DMS79 treated with DMSO at 0.1 percent for 48 hours (cell line): ENCODE measurements at regions not wholly inside any gene's neighbourhood (a gene's known extent, or its start where the extent isn't known, plus 50 kb on each side); places are given as distances from the start of the nearest gene placed in this dataset.
"Not testable (repeated sequence)": the region's sequence is repeated elsewhere in the genome, so short reads cannot be mapped to it uniquely, and the experiment has no call there.

ENCODE experiments used
- DNase-seq: peaks from one replicate; lab custom pipeline; 2025; lab: John Stamatoyannopoulos, UW

DNA sequence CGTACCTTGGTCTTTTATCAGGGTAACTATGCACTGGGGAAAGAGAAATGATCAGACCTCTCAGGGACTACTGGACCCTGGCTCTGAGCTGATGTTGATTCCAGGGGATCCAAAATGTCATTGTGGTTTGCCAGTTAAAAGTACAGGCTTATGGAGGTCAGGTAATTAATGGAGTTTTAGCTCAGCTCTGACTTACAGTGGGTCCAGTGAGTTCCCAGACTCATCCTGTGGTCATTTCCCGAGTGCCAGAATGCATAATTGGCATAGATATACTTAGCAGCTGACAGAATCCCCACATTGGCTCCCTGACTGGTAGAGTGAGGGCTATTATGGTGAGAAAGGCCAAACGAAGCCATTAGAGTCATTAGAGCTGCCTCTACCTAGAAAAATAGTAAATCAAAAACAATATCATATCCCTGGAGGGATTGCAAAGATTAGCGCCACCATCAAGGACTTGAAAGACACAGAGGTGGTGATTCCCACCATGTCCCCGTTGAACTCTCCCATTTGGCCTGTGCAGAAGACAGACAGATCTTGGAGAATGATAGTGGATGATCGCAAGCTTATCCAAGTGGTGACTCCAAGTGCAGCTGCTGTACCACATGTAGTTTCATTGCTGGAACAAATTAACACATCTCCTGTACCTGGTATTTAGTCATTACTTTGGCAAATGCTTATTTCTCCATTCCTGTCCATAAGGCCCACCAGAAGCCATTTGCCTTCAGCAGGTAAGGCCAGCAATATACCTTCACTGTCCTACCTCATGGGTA, 152.4 kb downstream of the THBS2 start:
- DNase-seq: no peak

DNA sequence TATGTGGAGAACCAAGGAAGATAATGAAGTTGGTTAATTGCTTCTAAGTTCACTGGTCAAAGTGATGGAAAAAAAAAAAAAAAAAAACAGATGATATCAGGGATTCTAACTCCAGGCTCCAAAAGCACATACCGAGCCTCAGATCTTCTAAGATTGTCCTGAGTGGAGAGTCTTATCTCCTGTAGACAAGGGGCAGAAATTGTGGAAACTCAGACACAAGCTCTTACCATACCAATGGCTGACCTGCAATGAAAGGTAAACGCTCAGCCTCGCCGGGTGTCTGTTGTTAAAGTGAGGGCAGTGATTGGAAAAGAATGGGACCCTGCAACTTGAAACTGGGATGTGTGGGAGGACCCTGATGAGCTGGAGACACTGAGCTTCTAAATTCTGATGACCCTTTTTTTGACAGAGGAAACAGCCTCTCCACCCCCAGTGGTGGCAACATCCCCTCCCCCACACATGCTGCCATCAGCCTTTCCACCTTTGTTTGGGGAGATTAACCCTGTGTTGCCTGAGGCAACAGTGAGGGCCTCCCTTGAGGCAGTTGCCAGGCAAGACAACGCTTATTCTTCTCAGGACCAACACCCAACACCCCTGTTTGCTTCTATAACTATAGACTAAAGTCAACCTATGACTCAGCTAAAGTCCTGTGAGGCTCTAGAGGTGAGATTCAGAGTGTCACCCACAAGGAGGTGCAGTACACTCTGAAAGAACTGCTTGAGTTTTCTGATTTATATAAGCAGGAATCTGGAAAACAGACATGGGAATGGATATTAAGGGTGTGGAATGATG, 154.0 kb downstream of the THBS2 start:
- no peak for DNase-seq

DNA sequence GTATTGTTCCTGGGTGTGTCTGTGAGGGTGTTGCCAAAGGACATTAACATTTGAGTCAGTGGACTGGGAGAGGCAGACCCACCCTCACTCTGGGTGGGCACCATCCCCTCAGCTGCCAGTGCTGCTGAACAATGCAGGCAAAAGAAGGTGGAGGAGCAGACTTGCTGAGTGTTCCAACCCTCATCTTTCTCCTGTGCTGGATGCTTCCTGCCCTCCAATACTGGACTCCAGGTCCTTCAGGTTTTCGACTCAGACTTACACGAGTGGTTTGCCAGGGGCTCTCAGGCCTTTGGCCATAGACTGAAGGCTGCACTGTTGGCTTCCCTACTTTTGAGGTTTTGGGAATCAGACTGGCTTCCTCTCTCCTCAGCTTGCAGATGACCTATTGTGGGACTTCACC, 155.0 kb downstream of the THBS2 start:
- DNase-seq: not testable (repeated sequence)

DNA sequence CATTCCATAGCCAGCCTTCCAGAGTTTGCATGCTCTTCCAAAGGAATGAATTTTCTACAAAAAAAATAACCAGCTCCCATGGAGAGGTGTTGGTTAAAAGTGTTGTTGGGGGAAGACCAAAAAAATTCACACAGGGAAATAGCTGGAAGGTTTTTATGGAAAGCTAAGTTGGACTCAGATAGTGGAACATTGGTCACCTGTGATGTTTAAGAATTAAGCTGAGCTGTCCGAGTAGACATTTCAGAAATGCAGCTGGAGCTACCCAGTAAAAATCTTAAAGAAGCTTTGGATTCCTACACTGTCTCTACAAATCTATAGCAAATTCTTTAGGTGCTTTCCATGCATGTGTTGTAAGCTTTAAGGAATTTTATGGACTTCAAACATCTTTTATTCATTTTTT, 155.5 kb downstream of the THBS2 start:
- DNase-seq: no peak

GRCh38 chr6:169097381-169097959, 156.2 kb downstream of the THBS2 start:
- DNase-seq: no peak

DNA sequence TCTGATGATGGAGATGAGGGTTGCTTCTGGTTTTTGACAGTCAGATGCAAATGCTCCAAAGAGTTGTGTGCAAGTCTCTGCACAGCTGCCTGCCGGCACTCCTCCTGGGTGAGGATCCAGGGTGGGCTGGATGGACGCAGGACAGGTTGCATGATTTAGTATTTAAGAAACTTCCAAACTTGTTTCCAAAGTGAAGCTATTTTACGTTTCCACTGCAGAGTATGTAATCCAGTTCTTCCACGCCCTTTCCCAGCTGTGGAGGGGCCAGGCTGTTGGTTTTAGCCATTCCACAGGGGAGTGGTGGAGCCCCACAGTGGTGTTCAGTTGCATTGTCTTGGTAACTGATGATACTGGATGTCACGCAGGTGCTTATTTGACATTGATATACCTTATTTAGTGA, 157.3 kb downstream of the THBS2 start:
- DNase-seq: no peak

- DNase-seq: no peak
Measured at GRCh38 chr6:169095153-169095552, 158.5 kb downstream of the THBS2 start.

- no peak for DNase-seq
Measured at GRCh38 chr6:169094552-169094950, 159.1 kb downstream of the THBS2 start.

GRCh38 chr6:169093770-169094551, 159.7 kb downstream of the THBS2 start:
- no peak for DNase-seq

DNA sequence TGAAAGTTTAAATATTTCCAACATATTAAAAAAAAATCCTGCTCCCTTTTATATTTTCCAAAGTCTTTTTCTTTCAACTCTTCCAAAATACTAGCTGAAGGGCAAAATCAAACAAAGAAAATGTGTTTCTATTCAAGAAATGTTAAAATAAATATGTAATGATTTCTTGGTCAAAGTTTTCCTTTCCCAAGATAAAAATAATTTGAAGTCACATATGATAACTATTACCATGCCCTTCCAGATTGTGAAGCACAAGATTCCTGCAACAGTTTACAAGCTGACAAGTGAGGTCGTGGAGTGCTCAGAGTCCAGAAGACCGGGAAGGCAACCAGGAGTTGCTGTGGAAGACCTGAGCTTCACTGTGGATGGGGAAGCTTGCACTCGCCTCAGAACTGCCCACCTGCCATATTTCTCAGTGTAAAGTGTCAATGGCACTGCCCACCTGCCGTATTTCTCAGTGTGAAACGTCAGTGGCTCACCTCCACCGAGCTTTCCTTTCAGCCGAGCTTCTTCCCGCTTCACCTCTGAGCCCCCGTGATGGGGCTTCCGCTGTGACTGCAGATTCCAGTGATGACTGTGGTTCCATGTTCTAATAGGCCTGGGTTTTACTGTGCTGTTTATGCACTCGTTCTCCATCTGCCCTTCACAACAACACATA, 160.5 kb downstream of the THBS2 start:
- DNase-seq: no peak

DNA sequence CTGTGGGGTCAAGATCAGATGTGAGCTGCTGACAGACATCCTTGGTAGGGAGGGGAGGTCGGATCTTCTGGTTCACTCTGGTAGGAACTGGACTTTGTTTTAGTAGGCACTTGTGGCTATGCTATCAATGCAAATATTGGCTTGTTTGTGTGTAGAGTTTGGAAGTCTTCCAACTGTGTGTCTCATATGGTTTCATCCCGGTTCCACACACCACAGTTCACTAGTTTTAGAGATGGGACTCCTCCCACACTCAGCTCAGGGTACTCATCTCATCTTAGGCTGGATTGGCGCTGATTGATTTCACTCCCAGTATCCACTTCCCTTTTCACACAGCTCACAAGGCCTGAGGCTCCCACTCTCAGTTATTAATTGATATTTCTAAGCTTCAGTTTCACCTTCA, 161.3 kb downstream of the THBS2 start:
- DNase-seq: no peak

DNA sequence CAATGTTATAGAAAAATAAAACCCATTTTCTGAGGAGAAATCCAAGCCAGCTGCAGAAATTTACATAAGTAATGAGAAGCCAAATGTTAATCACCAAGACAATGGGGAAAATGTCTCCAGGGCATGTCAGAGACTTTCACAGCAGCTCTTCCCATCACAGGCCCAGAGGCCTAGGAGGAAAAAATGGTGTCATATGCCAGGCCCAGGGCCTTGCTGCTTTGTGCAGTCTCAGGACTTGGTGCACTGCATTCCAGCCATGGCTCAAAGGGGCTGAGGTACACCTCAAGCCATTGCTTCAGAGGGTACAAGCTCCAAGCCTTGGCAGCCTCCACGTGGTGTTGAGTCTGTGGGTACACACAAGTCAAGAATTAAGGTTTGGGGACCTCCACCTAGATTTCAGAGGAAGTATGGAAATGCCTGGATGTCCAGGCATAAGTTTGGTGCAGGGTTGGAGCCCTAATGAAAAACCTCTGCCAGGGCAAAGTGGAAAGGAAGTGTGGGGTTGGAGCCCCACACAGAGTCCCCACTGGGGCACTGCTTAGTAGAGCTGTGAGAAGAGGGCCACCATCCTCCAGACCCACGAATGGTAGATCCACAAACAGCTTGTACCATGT, 163.0 kb downstream of the THBS2 start:
- not testable (repeated sequence) for DNase-seq

DNA sequence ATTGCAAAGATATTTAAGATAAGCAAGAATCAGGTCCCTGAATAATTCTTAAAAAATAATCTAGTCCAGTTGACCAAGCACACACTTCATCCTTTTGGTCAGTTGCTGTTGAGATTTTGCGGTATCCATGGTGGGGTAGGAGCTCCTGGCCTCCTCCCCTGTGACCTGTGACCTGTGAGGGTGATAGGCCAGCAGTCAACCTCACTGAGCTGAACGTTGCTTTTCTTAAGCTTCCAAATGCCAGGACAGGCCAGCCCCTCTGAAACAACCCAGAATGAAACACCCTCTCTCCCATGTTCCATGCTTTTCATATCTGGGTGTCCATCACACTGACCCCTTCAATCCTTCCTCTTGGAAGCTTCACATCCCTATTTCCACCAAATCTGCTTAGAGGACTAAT, 164.9 kb downstream of the THBS2 start:
- no peak for DNase-seq

- DNase-seq: no peak
Measured at GRCh38 chr6:169087443-169088041, 166.1 kb downstream of the THBS2 start.

DNA sequence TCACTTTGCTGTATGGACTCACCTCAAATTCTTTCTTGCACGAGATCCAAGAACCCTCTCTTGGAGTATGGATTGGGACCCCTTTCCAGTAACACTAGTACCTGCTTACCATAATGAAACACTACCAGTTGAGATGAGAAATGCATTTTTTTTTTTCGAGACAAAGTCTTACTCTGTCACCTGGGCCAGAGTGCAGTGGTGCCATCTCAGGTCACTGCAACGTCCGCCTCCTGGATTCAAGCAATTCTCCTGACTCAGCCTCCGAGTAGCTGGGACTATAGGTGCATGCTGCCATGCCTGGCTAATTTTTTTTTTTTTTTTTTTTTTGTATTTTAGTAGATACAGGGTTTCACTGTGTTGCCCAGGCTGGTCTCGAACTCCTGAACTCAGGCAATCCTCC, 167.0 kb downstream of the THBS2 start:
- DNase-seq: not testable (repeated sequence)

DNA sequence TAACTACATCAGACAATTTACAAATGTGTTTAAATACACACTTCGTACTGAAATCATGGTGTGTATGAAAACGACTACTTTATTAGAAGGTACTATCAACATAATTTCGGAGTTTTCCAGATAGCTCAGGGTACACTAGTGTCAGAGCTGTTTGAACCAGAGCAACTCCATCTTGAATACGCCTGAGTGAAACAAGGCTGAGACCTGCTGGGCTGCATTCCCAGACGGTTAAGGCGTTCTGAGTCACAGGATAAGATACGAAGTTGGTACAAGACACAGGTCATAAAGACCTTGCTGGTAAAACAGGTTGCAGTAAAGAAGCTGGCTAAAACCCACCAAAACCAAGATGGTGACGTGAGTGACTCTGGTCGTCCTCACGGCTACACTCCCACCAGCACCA, 167.6 kb downstream of the THBS2 start:
- DNase-seq: no peak

- DNase-seq: no peak
Measured at GRCh38 chr6:169085466-169085865, 168.2 kb downstream of the THBS2 start.

DNA sequence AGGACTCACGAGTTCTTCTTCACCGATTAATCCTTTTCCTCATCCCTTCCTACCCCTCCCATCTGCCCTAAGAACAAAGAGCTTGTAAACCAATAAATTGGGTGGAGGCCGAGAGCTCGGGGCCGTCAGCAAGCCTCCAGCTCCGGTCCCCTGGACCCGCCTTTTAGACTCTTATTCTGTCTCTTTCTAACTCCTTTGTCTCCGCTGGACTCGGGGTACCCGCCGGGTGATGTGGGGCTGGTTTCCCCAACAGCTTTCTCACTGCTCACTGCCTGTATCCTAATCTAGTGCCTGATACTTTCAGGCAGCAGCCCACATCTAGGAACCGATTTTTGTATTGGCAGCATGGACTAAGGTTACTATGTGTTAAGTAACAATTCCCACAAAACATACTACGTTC, 169.1 kb downstream of the THBS2 start:
- not testable (repeated sequence) for DNase-seq

- no peak for DNase-seq
Measured at GRCh38 chr6:169084067-169084466, 169.6 kb downstream of the THBS2 start.

GRCh38 chr6:169083508-169083874, 170.2 kb downstream of the THBS2 start:
- no peak for DNase-seq
